HG02852 (cell line): ENCODE measurements at regions not wholly inside any gene's neighbourhood (a gene's known extent, or its start where the extent isn't known, plus 50 kb on each side); places are given as distances from the start of the nearest gene placed in this dataset.
"Not testable (repeated sequence)": the region's sequence is repeated elsewhere in the genome, so short reads cannot be mapped to it uniquely, and the experiment has no call there.

Experiments
- ATAC-seq: cut with Tn5 transposase; IDR thresholded peaks from one replicate; pipeline ENCODE4 v1.9.1; 2021; ENCODE audit warnings: mild to moderate bottlenecking, moderate library complexity; ENCODE audit not compliant: unreplicated experiment

DNA sequence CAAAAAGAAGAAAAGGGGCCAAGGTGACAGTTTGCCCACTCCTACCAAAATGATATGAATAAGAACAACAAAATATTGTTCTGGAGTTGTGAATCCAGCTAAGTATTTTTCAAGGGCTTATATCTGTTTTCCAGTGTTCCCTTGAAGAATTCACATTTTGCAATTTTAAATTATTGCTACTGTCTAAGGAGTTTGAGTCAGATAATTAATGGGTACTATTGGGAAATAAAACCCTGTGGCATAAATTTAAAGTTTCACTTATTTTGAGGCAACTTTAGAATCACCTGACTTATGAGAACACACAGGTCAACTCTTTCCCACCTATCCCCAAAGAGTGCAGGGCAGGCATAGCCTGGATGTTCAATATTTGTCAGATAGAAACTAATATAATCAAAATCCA, 188.0 kb upstream of the GHR start:
- ATAC-seq, result no peak

GRCh38 chr5:42235837-42236236, 187.4 kb upstream of the GHR start:
- no peak for ATAC-seq

GRCh38 chr5:42241636-42242035, 181.6 kb upstream of the GHR start:
- no peak for ATAC-seq

GRCh38 chr5:42242210-42242609, 181.0 kb upstream of the GHR start:
- ATAC-seq, result no peak

- ATAC-seq, result no peak
Observed at GRCh38 chr5:42242881-42243485, 180.3 kb upstream of the GHR start.

- no peak for ATAC-seq
Observed at GRCh38 chr5:42252306-42252705, 170.9 kb upstream of the GHR start.

- ATAC-seq, result not testable (repeated sequence)
Observed at GRCh38 chr5:42259914-42260313, 163.3 kb upstream of the GHR start.

GRCh38 chr5:42267091-42267490, 156.1 kb upstream of the GHR start:
- no peak for ATAC-seq

DNA sequence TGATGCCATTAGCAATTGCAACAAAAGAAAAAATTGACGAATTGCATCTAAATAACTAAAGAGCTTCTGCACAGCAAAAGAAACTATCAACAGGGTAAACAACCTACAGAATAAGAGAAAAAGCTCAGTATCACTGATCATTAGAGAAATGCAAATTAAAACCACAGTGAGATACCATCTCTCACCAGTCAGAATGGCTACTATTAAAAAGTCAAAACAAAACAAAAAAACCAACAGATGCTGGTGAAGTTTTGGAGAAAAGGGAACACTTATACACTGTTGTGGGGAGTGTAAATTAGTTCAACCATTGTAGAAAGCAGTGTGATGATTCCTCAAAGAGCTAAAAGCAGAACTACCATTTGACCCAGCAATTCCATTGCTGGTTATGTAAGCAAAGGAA, 155.1 kb upstream of the GHR start:
- ATAC-seq, result not testable (repeated sequence)

GRCh38 chr5:42268630-42269029, 154.6 kb upstream of the GHR start:
- ATAC-seq, result no peak

DNA sequence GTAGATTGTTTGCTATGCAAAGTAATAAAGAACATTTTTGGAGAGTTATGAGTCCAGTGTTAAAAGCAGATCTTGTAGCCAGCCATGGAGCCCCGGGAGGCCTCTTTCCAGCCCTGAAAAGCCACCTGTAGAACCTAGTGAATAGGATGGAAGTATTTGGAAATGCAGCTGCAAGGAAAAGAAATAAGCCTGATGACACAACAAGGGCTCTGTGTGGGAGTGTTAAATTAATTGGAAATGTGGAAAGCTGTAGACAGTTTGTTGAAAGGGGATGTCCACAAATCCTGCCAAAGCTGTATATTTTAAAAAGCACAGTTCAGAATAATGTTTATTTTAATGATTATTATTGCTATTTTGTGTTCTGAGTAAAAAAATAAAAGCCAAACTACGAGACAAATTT, 152.5 kb upstream of the GHR start:
- no peak for ATAC-seq

DNA sequence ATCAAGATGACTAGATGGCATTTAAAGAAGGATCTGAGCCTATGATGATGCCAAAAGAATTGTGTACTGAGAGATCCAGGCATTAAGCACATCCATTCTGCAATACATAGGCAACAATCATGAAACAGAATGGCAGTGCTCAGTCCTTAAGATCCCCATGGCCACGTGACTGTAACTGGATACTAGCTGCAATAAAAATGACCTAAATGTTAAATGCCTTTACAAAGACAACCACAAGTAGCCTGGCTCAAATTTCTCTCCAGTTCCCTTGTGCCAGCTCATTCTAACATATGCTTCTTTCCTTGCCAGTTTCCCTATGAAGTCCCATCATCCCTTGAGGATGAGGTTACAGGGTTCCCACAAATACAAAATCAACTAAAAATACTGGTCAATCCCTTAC, 148.3 kb upstream of the GHR start:
- no peak for ATAC-seq

DNA sequence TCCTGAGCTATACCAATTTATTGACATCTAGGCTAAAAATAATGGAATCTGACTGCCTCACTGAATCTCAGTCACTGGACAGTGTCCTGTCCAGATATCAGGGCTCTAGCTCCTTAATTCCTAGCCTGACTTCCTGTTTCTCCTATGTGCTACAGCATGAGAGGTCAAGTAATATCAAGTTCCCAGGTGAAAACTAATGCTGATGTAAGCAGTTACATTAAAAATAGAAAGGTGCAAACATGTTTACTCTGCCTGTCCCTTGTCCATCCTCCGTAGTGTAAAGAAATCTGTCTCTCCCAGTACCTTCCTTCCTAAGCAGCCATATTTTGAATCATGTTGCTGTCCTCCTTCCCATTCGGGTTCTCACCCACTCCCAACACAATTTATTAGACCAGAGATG, 145.9 kb upstream of the GHR start:
- no peak for ATAC-seq

DNA sequence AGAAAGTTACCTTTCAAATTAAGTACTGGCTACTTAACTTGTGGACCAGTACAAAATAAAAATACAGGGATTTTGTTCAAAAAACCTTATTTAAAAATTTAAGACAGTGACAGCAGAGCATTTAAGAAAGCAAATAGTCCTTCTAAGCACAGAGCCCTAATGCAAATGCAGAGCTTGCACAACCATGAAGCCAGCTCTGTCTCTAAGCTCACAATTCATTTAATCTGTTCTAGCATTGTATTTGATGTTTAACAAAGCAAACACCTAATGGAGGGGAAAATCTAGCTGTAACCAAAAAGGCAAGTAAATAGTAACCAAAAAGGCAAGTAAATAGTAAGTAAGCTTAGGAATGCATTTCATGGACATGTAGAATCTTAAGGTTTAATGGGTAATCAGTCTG, 138.7 kb upstream of the GHR start:
- ATAC-seq, result no peak

DNA sequence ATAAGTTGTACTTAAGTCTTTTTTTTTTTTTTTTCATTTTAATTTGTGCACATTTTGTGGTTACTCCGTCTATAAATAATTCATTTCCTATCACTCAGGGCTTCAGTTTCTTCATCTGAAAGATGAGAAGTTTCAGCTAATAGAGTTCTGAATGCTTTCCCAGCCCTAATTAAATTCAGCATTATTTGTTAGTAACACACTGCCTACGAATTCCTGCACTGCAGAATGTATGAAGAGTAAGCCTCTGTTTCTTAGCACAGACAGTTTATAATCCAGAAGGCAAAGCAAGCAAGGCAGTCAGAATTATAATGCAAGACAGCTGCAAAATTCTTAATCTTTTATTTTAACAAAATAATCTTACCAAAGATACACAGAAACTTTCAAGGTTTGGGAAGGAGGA, 138.0 kb upstream of the GHR start:
- ATAC-seq, result no peak

- no peak for ATAC-seq
Observed at GRCh38 chr5:42300496-42300895, 122.7 kb upstream of the GHR start.

- no peak for ATAC-seq
Observed at GRCh38 chr5:42301349-42301748, 121.9 kb upstream of the GHR start.

- no peak for ATAC-seq
Observed at GRCh38 chr5:42302186-42302585, 121.1 kb upstream of the GHR start.

- ATAC-seq, result no peak
Observed at GRCh38 chr5:42306287-42306686, 117.0 kb upstream of the GHR start.

DNA sequence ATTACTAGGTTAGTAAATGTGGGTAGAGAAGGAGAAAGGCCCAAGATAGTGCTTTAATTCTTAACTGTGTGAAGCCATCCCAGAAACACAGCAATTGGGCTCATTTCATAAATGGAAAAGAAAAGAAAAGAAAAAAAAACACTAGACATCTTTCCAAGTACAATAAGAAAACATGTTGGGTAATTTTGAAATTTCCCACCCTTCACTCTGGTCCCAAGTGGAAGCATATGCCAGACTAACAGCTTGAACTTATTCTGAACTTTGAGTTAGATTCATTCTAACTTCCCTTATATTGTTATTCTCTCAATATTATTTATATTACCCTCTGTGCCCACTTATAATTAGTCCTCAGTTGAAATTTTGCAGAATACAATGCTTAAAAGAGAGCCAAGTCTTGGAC, 113.4 kb upstream of the GHR start:
- no peak for ATAC-seq

- no peak for ATAC-seq
Observed at GRCh38 chr5:42315214-42315613, 108.0 kb upstream of the GHR start.

DNA sequence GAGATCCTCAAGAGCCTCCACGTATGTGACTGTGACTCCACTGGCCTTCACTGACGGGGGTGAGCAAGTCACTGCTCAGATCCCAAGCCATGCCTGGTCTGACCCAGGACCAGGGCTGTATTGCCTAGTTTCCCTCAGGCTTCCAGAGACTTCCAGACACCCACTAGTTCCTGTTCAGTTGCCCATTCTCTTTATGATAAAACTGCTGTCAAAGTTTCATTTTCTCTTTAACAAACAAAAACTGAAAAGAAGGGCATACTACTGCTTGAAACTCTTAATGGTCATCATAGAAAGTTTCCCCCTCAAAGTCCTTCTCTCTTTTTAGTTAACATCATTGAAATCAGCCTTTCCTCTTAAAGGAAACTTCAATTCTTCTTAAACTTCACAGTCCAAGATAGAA, 105.7 kb upstream of the GHR start:
- ATAC-seq, result no peak

GRCh38 chr5:42319546-42319945, 103.7 kb upstream of the GHR start:
- ATAC-seq, result not testable (repeated sequence)

- ATAC-seq, result no peak
Observed at GRCh38 chr5:42321785-42322184, 101.5 kb upstream of the GHR start.
